GM18909 (cell line): ENCODE measurements at regions not wholly inside any gene's neighbourhood (a gene's known extent, or its start where the extent isn't known, plus 50 kb on each side); places are given as distances from the start of the nearest gene placed in this dataset.
"Not testable (repeated sequence)": the region's sequence is repeated elsewhere in the genome, so short reads cannot be mapped to it uniquely, and the experiment has no call there.

Source experiments
- ATAC-seq: cut with Tn5 transposase; IDR thresholded peaks from one replicate; pipeline ENCODE4 v1.9.1; 2021; ENCODE audit warnings: mild to moderate bottlenecking; ENCODE audit not compliant: unreplicated experiment, poor library complexity

GRCh38 chr1:190943722-190944121 lies 466.1 kb upstream of the BRINP3 start:
- ATAC-seq = not testable (repeated sequence)

- ATAC-seq = no peak
Measured at GRCh38 chr1:190949939-190950338, 472.3 kb upstream of the BRINP3 start.

GRCh38 chr1:190957565-190957964 lies 479.9 kb upstream of the BRINP3 start:
- ATAC-seq = no peak

GRCh38 chr1:190963321-190963720 lies 485.7 kb upstream of the BRINP3 start:
- no peak for ATAC-seq

- ATAC-seq = no peak
Measured at GRCh38 chr1:190975827-190976226, 498.2 kb upstream of the BRINP3 start.

- ATAC-seq = no peak
Measured at GRCh38 chr1:191002768-191003167, 525.1 kb upstream of the BRINP3 start.

GRCh38 chr1:191016765-191017164 lies 539.1 kb upstream of the BRINP3 start:
- no peak for ATAC-seq

GRCh38 chr1:191022856-191023255 lies 545.2 kb upstream of the BRINP3 start:
- ATAC-seq = no peak

- ATAC-seq = no peak
Measured at GRCh38 chr1:191025896-191026642, 548.4 kb upstream of the BRINP3 start.

GRCh38 chr1:191026828-191027227 lies 549.2 kb upstream of the BRINP3 start:
- ATAC-seq = no peak

- ATAC-seq = no peak
Measured at GRCh38 chr1:191034132-191034531, 556.5 kb upstream of the BRINP3 start.

- ATAC-seq = no peak
Measured at GRCh38 chr1:191043066-191043465, 565.4 kb upstream of the BRINP3 start.

GRCh38 chr1:191049781-191050180 lies 572.1 kb upstream of the BRINP3 start:
- no peak for ATAC-seq

GRCh38 chr1:191052888-191053287 lies 575.2 kb upstream of the BRINP3 start:
- ATAC-seq = no peak

GRCh38 chr1:191065346-191065745 lies 587.7 kb upstream of the BRINP3 start:
- ATAC-seq = no peak

- ATAC-seq = no peak
Measured at GRCh38 chr1:191065771-191066170, 588.1 kb upstream of the BRINP3 start.

- no peak for ATAC-seq
Measured at GRCh38 chr1:191074881-191075280, 597.2 kb upstream of the BRINP3 start.

- ATAC-seq = not testable (repeated sequence)
Measured at GRCh38 chr1:191083090-191083489, 605.4 kb upstream of the BRINP3 start.

- ATAC-seq = no peak
Measured at GRCh38 chr1:191085121-191085520, 607.5 kb upstream of the BRINP3 start.

GRCh38 chr1:191086910-191087309 lies 609.2 kb upstream of the BRINP3 start:
- ATAC-seq = no peak

GRCh38 chr1:191096405-191096804 lies 618.7 kb upstream of the BRINP3 start:
- no peak for ATAC-seq

- no peak for ATAC-seq
Measured at GRCh38 chr1:191099696-191100095, 622.0 kb upstream of the BRINP3 start.
